HG02759 (cell line): ENCODE measurements at regions not wholly inside any gene's neighbourhood (a gene's known extent, or its start where the extent isn't known, plus 50 kb on each side); places are given as distances from the start of the nearest gene placed in this dataset.

Source experiments
- ATAC-seq: cut with Tn5 transposase; IDR thresholded peaks from one replicate; pipeline ENCODE4 v1.9.1; 2021; ENCODE audit warnings: mild to moderate bottlenecking, moderate library complexity; ENCODE audit not compliant: unreplicated experiment

- ATAC-seq, result no peak
These were observed 264.9 kb downstream of the HIVEP2 start for GRCh38 chr6:142679907-142680700.

- no peak for ATAC-seq
These were observed 263.9 kb downstream of the HIVEP2 start for GRCh38 chr6:142681099-142681498.

- ATAC-seq, result no peak
These were observed 262.0 kb downstream of the HIVEP2 start for GRCh38 chr6:142682985-142683384.

GRCh38 chr6:142683714-142684141 is 261.2 kb downstream of the HIVEP2 start:
- no peak for ATAC-seq

GRCh38 chr6:142684371-142684770 is 260.6 kb downstream of the HIVEP2 start:
- ATAC-seq, result no peak

GRCh38 chr6:142685852-142686506 is 259.0 kb downstream of the HIVEP2 start:
- ATAC-seq, result no peak

GRCh38 chr6:142686507-142686887 is 258.5 kb downstream of the HIVEP2 start:
- no peak for ATAC-seq

GRCh38 chr6:142692942-142693341 is 252.0 kb downstream of the HIVEP2 start:
- peak; percentile 82 for ATAC-seq

GRCh38 chr6:142693441-142693840 is 251.5 kb downstream of the HIVEP2 start:
- ATAC-seq, result no peak

- no peak for ATAC-seq
These were observed 250.9 kb downstream of the HIVEP2 start for GRCh38 chr6:142694054-142694453.

GRCh38 chr6:142695016-142695415 is 250.0 kb downstream of the HIVEP2 start:
- ATAC-seq, result no peak

GRCh38 chr6:142696123-142697000 is 248.6 kb downstream of the HIVEP2 start:
- no peak for ATAC-seq

- no peak for ATAC-seq
These were observed 248.0 kb downstream of the HIVEP2 start for GRCh38 chr6:142697001-142697335.

- ATAC-seq, result no peak
These were observed 247.1 kb downstream of the HIVEP2 start for GRCh38 chr6:142697922-142698321.

GRCh38 chr6:142698751-142699150 is 246.2 kb downstream of the HIVEP2 start:
- no peak for ATAC-seq

GRCh38 chr6:142699391-142699790 is 245.6 kb downstream of the HIVEP2 start:
- no peak for ATAC-seq

GRCh38 chr6:142700032-142700431 is 244.9 kb downstream of the HIVEP2 start:
- peak; percentile 57 for ATAC-seq

- no peak for ATAC-seq
These were observed 244.2 kb downstream of the HIVEP2 start for GRCh38 chr6:142700671-142701312.
